PC-9 (cell line): ENCODE measurements at regions not wholly inside any gene's neighbourhood (a gene's known extent, or its start where the extent isn't known, plus 50 kb on each side); places are given as distances from the start of the nearest gene placed in this dataset.

Source experiments
- BruUV-seq: library from RNA; stranded (reverse); fragments of 400-500 nt; replicated peaks from 2 replicates; lab custom pipeline; 2021; lab: Mats Ljungman, UMichigan
- CTCF ChIA-PET: fragments of 300-600 bp; sonication (Branson Sonifier 250); formaldehyde crosslinking; loops from one replicate; lab custom pipeline; 2022; ENCODE audit warnings: antibody characterized with exemption; lab: Charles Lee
- POLR2A ChIA-PET: fragments of 300-600 bp; sonication (Branson Sonifier 250); formaldehyde crosslinking; loops from one replicate; lab custom pipeline; 2022; ENCODE audit warnings: antibody characterized with exemption; ENCODE audit not compliant: unreplicated experiment; lab: Charles Lee
- DNase-seq, 2 experiments: peaks; one replicate each; pipeline versions ENCODE4 v3.0.0 to v3.0.0-alpha.2; 2015 to 2022; ENCODE audit warnings: mixed read lengths in 1 of 2
- H2AFZ ChIP-seq: fragments of 200-600 bp; sonication (generic); 2 replicates; pipeline ENCODE4 v1.8.1; 2017; ENCODE audit warnings: antibody characterized with exemption
- H3F3A ChIP-seq: fragments of 200-600 bp; sonication (generic); 2 replicates; pipeline ENCODE4 v1.8.1; 2017; ENCODE audit warnings: antibody characterized with exemption, mild to moderate bottlenecking, low read depth; ENCODE audit not compliant: insufficient read depth
- H3K27ac ChIP-seq: fragments of 200-600 bp; sonication (generic); 2 replicates; pipeline ENCODE4 v1.6.1; 2016; ENCODE audit warnings: mixed run types
- H3K27me3 ChIP-seq: fragments of 200-600 bp; sonication (generic); 2 replicates; pipeline ENCODE4 v1.6.1; 2016; ENCODE audit warnings: low read depth, mixed run types; ENCODE audit not compliant: insufficient read depth
- H3K36me3 ChIP-seq: fragments of 200-600 bp; sonication (generic); 2 replicates; pipeline ENCODE4 v1.6.1; 2016; ENCODE audit warnings: low read depth, mixed run types
- H3K4me1 ChIP-seq: fragments of 200-600 bp; sonication (generic); replicated peaks from 2 replicates; pipeline ENCODE4 v1.6.1; 2016; ENCODE audit warnings: mixed run types; ENCODE audit not compliant: insufficient read depth
- H3K4me2 ChIP-seq: fragments of 200-600 bp; sonication (generic); 2 replicates; pipeline ENCODE4 v1.6.1; 2017; ENCODE audit warnings: mixed run types
- H3K4me3 ChIP-seq: fragments of 200-600 bp; sonication (generic); 2 replicates; pipeline ENCODE4 v1.6.1; 2016; ENCODE audit warnings: mixed run types
- H3K79me2 ChIP-seq: fragments of 200-600 bp; sonication (generic); 2 replicates; pipeline ENCODE4 v1.6.1; 2017; ENCODE audit warnings: low read depth, mixed run types
- H3K9me2 ChIP-seq: fragments of 200-600 bp; sonication (generic); 2 replicates; pipeline ENCODE4 v1.8.1; 2017; ENCODE audit warnings: mild to moderate bottlenecking; ENCODE audit not compliant: insufficient read depth
- H3K9me3 ChIP-seq: fragments of 200-600 bp; sonication (generic); 2 replicates; pipeline ENCODE4 v1.8.1; 2016; ENCODE audit warnings: low read depth; ENCODE audit not compliant: insufficient read depth
- H4K20me1 ChIP-seq: fragments of 200-600 bp; sonication (generic); 2 replicates; pipeline ENCODE4 v1.8.1; 2017; ENCODE audit not compliant: insufficient read depth
- CTCF ChIP-seq: fragments of 200-600 bp; sonication (generic); conservative IDR thresholded peaks from 2 replicates; pipeline ENCODE4 v1.6.1; 2017; ENCODE audit warnings: mixed run types, antibody characterized with exemption, mild to moderate bottlenecking, moderate library complexity
- EZH2 ChIP-seq: fragments of 200-600 bp; sonication (generic); IDR thresholded peaks from 2 replicates; pipeline ENCODE4 v1.8.0; 2017; ENCODE audit warnings: antibody characterized with exemption, low read depth
- intact Hi-C: fragments of 100-400 bp; cut with micrococcal nuclease; formaldehyde crosslinking; loops from one replicate; pipeline ENCODE4 v1.10.0; 2022; ENCODE audit not compliant: unreplicated experiment

DNA sequence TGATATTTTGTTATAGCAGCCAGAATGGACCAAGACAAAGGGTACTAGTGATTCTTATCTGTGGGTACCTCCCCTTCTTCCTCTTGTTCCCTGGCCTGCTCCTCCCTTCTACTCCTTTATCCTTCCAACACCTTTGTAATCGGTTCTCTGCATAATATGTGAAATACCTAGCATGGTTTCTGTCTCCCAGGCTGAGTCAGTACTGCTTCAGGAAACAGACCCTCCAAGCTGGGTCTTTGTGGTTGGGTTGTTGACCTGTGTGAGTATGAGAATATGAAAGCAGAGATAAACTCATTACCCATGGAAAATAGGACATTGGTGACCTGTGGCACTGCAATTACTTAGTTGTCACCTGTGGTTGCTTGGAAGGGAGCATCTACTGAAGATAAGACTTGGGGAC is 69.3 kb upstream of the KLF13 start:
- H3K4me1 ChIP-seq: no peaks in the 10 kb centered on the region
- H3K9me3 ChIP-seq: no peaks in the 10 kb centered on the region
- H3K36me3 ChIP-seq: no peaks in the 10 kb centered on the region
- H3K4me2 ChIP-seq: no peak overlapping the region
- peaks cover 13% of the 10 kb centered on the region; the same call in 1 of the 2 replicates for H3K27me3 ChIP-seq
- H3K79me2 ChIP-seq: no peaks in the 10 kb centered on the region
- no TSS peak for BruUV-seq
- no peaks in the 10 kb centered on the region for H4K20me1 ChIP-seq
- intact Hi-C loops: no loop called here
- ChIA-PET POLR2A (no interaction called here), CTCF (no interaction called here)
- H2AFZ ChIP-seq: no peak overlapping the region
- H3K4me3 ChIP-seq: no peak overlapping the region
- no peak for TF ChIP-seq EZH2
- TF ChIP-seq CTCF: no peak
- H3F3A ChIP-seq: no peaks in the 10 kb centered on the region
- H3K9me2 ChIP-seq: no peaks in the 10 kb centered on the region
- H3K27ac ChIP-seq: no peak overlapping the region
- DNase-seq: no peak

GRCh38 chr15:31258260-31258659 is 68.4 kb upstream of the KLF13 start:
- CTCF ChIA-PET: no interaction called here

GRCh38 chr15:31259562-31260252 is 66.9 kb upstream of the KLF13 start:
- H3K4me3 ChIP-seq: no peak overlapping the region

More at GRCh38 chr15:31258260-31258659, 68.4 kb upstream of the KLF13 start:
- POLR2A ChIA-PET: no interaction called here
- H3K27me3 ChIP-seq: peaks cover 17% of the 10 kb centered on the region; the same call in 1 of the 2 replicates
- no peak overlapping the region for H3K27ac ChIP-seq
- no peak overlapping the region for H3K4me2 ChIP-seq
- H2AFZ ChIP-seq: no peak overlapping the region
- no peak for TF ChIP-seq CTCF
- TF ChIP-seq EZH2: no peak
- no peaks in the 10 kb centered on the region for H3K36me3 ChIP-seq
- H3K4me1 ChIP-seq: no peaks in the 10 kb centered on the region
- no peaks in the 10 kb centered on the region for H4K20me1 ChIP-seq
- H3F3A ChIP-seq: no peaks in the 10 kb centered on the region
- no peak overlapping the region for H3K4me3 ChIP-seq
- no TSS peak for BruUV-seq
- H3K9me2 ChIP-seq: no peaks in the 10 kb centered on the region
- no peak for DNase-seq
- no peaks in the 10 kb centered on the region for H3K9me3 ChIP-seq
- no peaks in the 10 kb centered on the region for H3K79me2 ChIP-seq
- intact Hi-C loops: no loop called here

More at GRCh38 chr15:31259562-31260252, 66.9 kb upstream of the KLF13 start:
- Histone ChIP-seq H3K27me3 (peaks cover 27% of the 10 kb centered on the region; the same call in 1 of the 2 replicates), H3K9me3 (no peaks in the 10 kb centered on the region), H3K4me1 (no peaks in the 10 kb centered on the region), H3K27ac (no peak overlapping the region), H3K36me3 (no peaks in the 10 kb centered on the region), H2AFZ (no peak overlapping the region), H3F3A (no peaks in the 10 kb centered on the region), H3K79me2 (no peaks in the 10 kb centered on the region), H3K4me2 (no peak overlapping the region), H4K20me1 (no peaks in the 10 kb centered on the region), H3K9me2 (no peaks in the 10 kb centered on the region)
- DNase-seq: no peak
- ChIA-PET POLR2A (no interaction called here), CTCF (no interaction called here)
- intact Hi-C loops: no loop called here
- no peak for TF ChIP-seq EZH2
- no peak for TF ChIP-seq CTCF
- BruUV-seq: no TSS peak
